Vagina (tissue), 2 donors: ENCODE measurements at regions not wholly inside any gene's neighbourhood (a gene's known extent, or its start where the extent isn't known, plus 50 kb on each side); places are given as distances from the start of the nearest gene placed in this dataset.

ENCODE experiments used
- DNase-seq, 2 donors: peaks; one replicate each; pipeline ENCODE4 v3.0.0-alpha.2; 2017; ENCODE audit errors: extremely low spot score in 2 of 2
- H3K27ac ChIP-seq: fragments of 200-600 bp; sonication (generic); one replicate; pipeline ENCODE4 v1.5.1; 2019
- H3K27me3 ChIP-seq: fragments of 200-600 bp; sonication (generic); one replicate; pipeline ENCODE4 v1.5.1; 2019
- H3K36me3 ChIP-seq, 2 donors: fragments of 200-600 bp; sonication (generic); one replicate each; pipeline ENCODE4 v1.5.1; 2017 to 2019
- H3K4me1 ChIP-seq: fragments of 200-600 bp; sonication (generic); one replicate; pipeline ENCODE4 v1.5.1; 2019
- H3K4me3 ChIP-seq, 2 donors: fragments of 200-600 bp; sonication (generic); 1 replicate in 1 of 2; 2 replicates in 1 of 2; pipeline ENCODE4 v1.5.1; 2016 to 2019
- H3K9me3 ChIP-seq: fragments of 200-600 bp; sonication (generic); one replicate; pipeline ENCODE4 v1.5.1; 2019
- POLR2A ChIP-seq, 2 donors: fragments of 450-650 bp; IDR thresholded peaks; one replicate each; pipeline ENCODE4 v1.6.1; 2017; ENCODE audit warnings: antibody characterized with exemption in 2 of 2, mild to moderate bottlenecking in 2 of 2, moderate library complexity in 2 of 2
- POLR2AphosphoS5 ChIP-seq, 2 donors: sonication (generic); formaldehyde crosslinking; IDR thresholded peaks; one replicate each; pipeline ENCODE4 v1.9.0; 2017; ENCODE audit warnings: antibody characterized with exemption in 2 of 2, mild to moderate bottlenecking in 2 of 2, low read depth in 1 of 2; ENCODE audit not compliant: insufficient read depth in 1 of 2
- intact Hi-C: fragments of 100-400 bp; cut with DNase I; formaldehyde crosslinking; loops from one replicate; pipeline ENCODE4 v1.15.1; 2023
- TF ChIP-seq, protein P1 (sequence below), 3 experiments: fragments of 450-650 bp in 2 of 3; fragments of 200-600 bp in 1 of 3; sonication (generic) in 1 of 3; IDR thresholded peaks; one replicate each; pipeline ENCODE4 v1.5.1; 2017 to 2019; ENCODE audit warnings: antibody characterized with exemption in 3 of 3, mild to moderate bottlenecking in 2 of 3, moderate library complexity in 2 of 3

DNA sequence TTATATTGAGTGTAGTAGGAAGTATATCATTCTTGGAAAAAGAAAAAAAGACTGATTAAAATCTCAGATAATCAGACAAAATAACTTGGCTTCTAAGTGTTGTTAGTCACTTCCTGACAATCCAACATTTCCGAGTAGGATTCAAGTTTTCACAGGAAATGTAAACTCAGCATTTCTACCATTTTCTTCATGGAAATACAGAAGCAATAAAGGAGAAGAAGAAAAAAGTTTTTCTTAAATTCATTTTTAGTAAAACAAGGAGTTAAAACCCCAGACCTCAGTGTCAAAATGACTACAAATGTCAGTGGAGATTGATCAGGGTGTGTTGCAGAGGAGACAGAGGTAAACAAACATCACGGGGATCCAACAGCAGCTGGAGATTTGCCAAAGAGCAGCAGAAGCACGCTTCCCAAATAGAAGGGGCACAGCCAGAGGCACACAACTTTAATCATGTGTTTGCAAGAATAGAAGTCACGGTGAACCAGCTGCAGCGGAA lies 129.3 kb upstream of the FAM9B start:
- intact Hi-C loops = no loop called here
- no peaks in the 10 kb centered on the region for H3K4me1 ChIP-seq
- no peaks in the 10 kb centered on the region for H3K9me3 ChIP-seq
- H3K27me3 ChIP-seq = no peaks in the 10 kb centered on the region
- TF ChIP-seq, protein P1, sequence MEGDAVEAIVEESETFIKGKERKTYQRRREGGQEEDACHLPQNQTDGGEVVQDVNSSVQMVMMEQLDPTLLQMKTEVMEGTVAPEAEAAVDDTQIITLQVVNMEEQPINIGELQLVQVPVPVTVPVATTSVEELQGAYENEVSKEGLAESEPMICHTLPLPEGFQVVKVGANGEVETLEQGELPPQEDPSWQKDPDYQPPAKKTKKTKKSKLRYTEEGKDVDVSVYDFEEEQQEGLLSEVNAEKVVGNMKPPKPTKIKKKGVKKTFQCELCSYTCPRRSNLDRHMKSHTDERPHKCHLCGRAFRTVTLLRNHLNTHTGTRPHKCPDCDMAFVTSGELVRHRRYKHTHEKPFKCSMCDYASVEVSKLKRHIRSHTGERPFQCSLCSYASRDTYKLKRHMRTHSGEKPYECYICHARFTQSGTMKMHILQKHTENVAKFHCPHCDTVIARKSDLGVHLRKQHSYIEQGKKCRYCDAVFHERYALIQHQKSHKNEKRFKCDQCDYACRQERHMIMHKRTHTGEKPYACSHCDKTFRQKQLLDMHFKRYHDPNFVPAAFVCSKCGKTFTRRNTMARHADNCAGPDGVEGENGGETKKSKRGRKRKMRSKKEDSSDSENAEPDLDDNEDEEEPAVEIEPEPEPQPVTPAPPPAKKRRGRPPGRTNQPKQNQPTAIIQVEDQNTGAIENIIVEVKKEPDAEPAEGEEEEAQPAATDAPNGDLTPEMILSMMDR (IDR thresholded peaks at IDR 0.05) = no peak
- TF ChIP-seq POLR2AphosphoS5 (IDR thresholded peaks at IDR 0.05; ENCODE audit: insufficient read depth in 1 of 2, low read depth in 1 of 2) (no peak), POLR2A (IDR thresholded peaks at IDR 0.05) (no peak)
- no peak overlapping the region for H3K4me3 ChIP-seq
- DNase-seq = no peak
- H3K27ac ChIP-seq = no peak overlapping the region
- no peaks in the 10 kb centered on the region for H3K36me3 ChIP-seq

DNA sequence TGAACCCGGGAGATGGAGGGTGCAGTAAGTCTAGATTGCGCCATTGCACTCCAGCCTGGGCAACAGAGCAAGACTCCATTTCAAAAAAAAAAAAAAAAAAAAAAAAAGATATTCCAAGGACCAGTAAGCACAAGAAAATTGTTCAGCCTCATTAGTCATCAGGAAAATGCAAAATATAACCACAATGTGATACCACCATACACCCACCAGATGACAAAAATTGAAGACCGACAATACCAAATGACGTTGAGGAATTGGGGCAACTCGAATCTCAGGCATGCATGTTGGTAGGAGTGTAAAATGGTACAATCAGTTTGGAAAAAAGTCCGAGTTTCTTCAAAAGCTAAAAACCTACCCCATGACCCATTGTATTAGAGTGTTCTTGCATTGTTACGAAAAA lies 130.2 kb upstream of the FAM9B start:
- no peaks in the 10 kb centered on the region for H3K4me1 ChIP-seq
- DNase-seq = no peak
- intact Hi-C loops = no loop called here
- no peaks in the 10 kb centered on the region for H3K27me3 ChIP-seq
- H3K4me3 ChIP-seq = no peak overlapping the region
- no peaks in the 10 kb centered on the region for H3K36me3 ChIP-seq
- no peak overlapping the region for H3K27ac ChIP-seq
- H3K9me3 ChIP-seq = no peaks in the 10 kb centered on the region
- TF ChIP-seq, protein P1 (IDR thresholded peaks at IDR 0.05) = no peak
- TF ChIP-seq POLR2A (IDR thresholded peaks at IDR 0.05) (no peak), POLR2AphosphoS5 (IDR thresholded peaks at IDR 0.05; ENCODE audit: insufficient read depth in 1 of 2, low read depth in 1 of 2) (no peak)

DNA sequence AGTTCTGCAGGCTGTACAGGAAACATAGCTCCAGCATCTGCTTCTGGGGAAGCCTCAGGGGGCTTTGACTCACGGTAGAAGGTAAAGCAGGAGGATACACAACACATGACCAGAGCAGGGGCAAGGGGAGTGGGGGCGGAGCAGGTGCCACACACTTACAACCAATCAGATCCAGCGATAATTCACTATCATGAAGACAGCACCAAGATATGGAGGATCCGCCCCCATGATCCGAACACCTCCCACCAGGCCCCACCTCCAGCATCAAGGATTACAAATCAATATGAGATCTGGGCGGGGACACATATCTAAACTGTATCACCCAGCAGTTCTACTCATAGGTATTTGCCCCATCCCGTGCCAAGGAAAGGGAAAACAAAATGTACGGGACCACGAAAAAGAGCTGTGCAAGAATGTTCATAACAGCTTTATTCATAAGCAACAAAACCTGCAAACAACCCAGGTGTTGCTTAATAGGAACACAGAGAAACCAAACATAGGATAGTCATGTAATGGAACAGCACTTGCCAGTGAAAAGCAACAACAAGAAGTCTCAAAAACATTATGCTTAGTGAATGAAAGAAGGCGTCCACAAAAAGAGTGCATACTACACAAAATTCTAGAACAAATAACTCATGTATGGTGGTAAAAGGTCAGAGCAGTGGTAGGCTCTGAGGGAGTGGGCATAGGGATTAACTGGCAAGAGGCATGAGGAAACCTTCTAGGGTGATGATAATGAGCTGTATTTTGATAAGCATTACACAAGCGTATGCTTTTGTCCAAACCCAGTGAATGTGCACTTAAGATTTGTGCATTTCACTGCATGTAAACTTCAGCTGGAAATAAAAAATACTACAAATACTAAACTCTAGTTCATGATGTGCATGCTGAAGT lies 130.9 kb upstream of the FAM9B start:
- Histone ChIP-seq H3K27ac (no peak overlapping the region), H3K9me3 (no peaks in the 10 kb centered on the region), H3K36me3 (no peaks in the 10 kb centered on the region), H3K4me1 (no peaks in the 10 kb centered on the region), H3K27me3 (no peaks in the 10 kb centered on the region), H3K4me3 (no peak overlapping the region)
- intact Hi-C loops = no loop called here
- no peak for DNase-seq
- no peak for TF ChIP-seq POLR2AphosphoS5 (IDR thresholded peaks at IDR 0.05; ENCODE audit: insufficient read depth in 1 of 2, low read depth in 1 of 2)
- TF ChIP-seq, protein P1 (IDR thresholded peaks at IDR 0.05) = no peak
- TF ChIP-seq POLR2A (IDR thresholded peaks at IDR 0.05) = no peak

DNA sequence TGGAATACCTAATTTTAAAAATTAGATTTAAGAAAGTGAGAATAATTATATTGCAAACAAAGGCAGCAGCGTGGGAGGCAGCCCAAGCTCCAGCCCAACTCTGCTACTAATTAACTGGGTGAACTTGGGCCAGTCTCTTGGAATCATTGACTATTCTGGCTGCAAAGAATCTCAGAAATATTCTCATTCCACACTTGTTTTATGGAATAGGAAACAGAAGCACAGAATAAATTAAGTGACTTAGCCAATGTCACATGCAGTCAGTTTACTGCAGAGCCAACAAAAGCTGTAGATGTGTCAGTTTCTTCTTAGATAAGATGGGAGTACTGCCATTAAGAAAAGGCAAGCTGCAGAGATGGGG lies 132.6 kb upstream of the FAM9B start:
- no peak overlapping the region for H3K27ac ChIP-seq
- H3K4me1 ChIP-seq = no peaks in the 10 kb centered on the region
- H3K27me3 ChIP-seq = no peaks in the 10 kb centered on the region
- intact Hi-C loops = no loop called here
- H3K4me3 ChIP-seq = no peak overlapping the region
- H3K9me3 ChIP-seq = no peaks in the 10 kb centered on the region
- DNase-seq = no peak
- TF ChIP-seq POLR2A (IDR thresholded peaks at IDR 0.05) (no peak), POLR2AphosphoS5 (IDR thresholded peaks at IDR 0.05; ENCODE audit: insufficient read depth in 1 of 2, low read depth in 1 of 2) (no peak)
- TF ChIP-seq, protein P1 (IDR thresholded peaks at IDR 0.05) = no peak
- H3K36me3 ChIP-seq = no peaks in the 10 kb centered on the region

DNA sequence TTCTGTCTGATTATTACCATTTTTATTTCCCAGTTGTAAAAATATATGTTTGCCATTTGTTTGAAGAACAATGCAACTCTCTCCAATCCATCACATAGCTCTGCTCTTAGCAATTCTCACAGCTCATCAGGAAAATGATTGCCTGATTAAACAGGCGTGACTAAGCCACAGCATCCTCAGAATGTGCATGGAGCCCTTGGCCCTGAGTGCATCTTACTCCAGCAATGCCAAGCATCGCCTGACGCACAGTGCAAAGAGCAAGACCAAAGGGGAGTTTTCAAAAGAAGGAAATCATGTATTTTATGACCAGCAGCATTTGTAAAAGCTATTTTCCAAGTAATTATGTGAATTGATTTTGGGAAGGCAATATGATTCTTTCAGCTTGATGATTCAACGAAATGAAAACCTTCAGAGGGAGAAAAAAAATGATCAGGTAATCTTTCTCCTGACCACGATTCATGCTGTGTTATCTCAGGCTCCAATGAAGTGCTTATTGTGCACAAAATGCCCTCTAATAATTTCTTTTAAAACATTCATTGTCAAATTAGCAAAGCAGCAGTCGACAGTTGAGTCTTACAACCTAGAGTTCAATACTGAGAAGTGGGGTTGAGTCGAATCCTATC lies 138.0 kb upstream of the FAM9B start:
- no peak overlapping the region for H3K4me3 ChIP-seq
- no peaks in the 10 kb centered on the region for H3K27me3 ChIP-seq
- intact Hi-C loops = no loop called here
- H3K27ac ChIP-seq = no peak overlapping the region
- H3K4me1 ChIP-seq = no peaks in the 10 kb centered on the region
- no peaks in the 10 kb centered on the region for H3K36me3 ChIP-seq
- no peak for DNase-seq
- TF ChIP-seq POLR2A (IDR thresholded peaks at IDR 0.05) (no peak), POLR2AphosphoS5 (IDR thresholded peaks at IDR 0.05; ENCODE audit: insufficient read depth in 1 of 2, low read depth in 1 of 2) (no peak)
- TF ChIP-seq, protein P1 (IDR thresholded peaks at IDR 0.05) = no peak
- H3K9me3 ChIP-seq = no peaks in the 10 kb centered on the region
